B cell (primary cell): ENCODE measurements at regions not wholly inside any gene's neighbourhood (a gene's known extent, or its start where the extent isn't known, plus 50 kb on each side); places are given as distances from the start of the nearest gene placed in this dataset.
"Not testable (repeated sequence)": the region's sequence is repeated elsewhere in the genome, so short reads cannot be mapped to it uniquely, and the experiment has no call there.

Source experiments
- ATAC-seq: fragments of 200-7000 bp; cut with Tn5 transposase; one replicate; pipeline ENCODE4 v1.10.0; 2021; ENCODE audit warnings: low read depth, mild to moderate bottlenecking, moderate number of reproducible peaks, moderate library complexity
- CTCF ChIA-PET: fragments of 350-600 bp; sonication (Branson Sonifier 250); formaldehyde crosslinking; loops from one replicate; lab custom pipeline; 2021; ENCODE audit warnings: antibody characterized with exemption, inconsistent platforms; lab: Charles Lee
- POLR2A ChIA-PET: fragments of 350-600 bp; sonication (Branson Sonifier 250); formaldehyde crosslinking; loops from one replicate; lab custom pipeline; 2021; ENCODE audit warnings: antibody characterized with exemption; lab: Charles Lee
- DNase-seq: peaks from one replicate; pipeline ENCODE4 v3.0.0; 2013
- H2AFZ ChIP-seq: 2 replicates; pipeline ENCODE4 v1.6.1; 2012; ENCODE audit warnings: mild to moderate bottlenecking, low read depth, low read length; ENCODE audit not compliant: insufficient read depth, poor library complexity, severe bottlenecking
- H3K27ac ChIP-seq, 2 donors: 1 replicate in 1 of 2; 2 replicates in 1 of 2; pipeline ENCODE4 v1.5.1; 2012 to 2013; ENCODE audit warnings: low read length in 2 of 2, mild to moderate bottlenecking in 2 of 2, moderate library complexity in 1 of 2
- H3K27me3 ChIP-seq, 4 experiments: fragments of 200-600 bp in 1 of 4; sonication (generic) in 1 of 4; replicated peaks in 1 of 4; 1 replicate in 2 of 4; 2 replicates in 2 of 4; pipeline versions ENCODE4 v1.6.1 to v1.7.0; 2013 to 2016; ENCODE audit warnings: low read length in 3 of 4, mild to moderate bottlenecking in 2 of 4, mixed read lengths in 1 of 4, moderate library complexity in 1 of 4; ENCODE audit not compliant: insufficient read depth in 4 of 4, control insufficient read depth in 3 of 4; ENCODE audit errors: control extremely low read depth in 1 of 4
- H3K36me3 ChIP-seq, 2 experiments: replicated peaks in 1 of 2; 1 replicate in 1 of 2; 2 replicates in 1 of 2; pipeline versions ENCODE4 v1.6.1 to v1.7.1; 2013; ENCODE audit warnings: low read length in 1 of 2; ENCODE audit not compliant: insufficient read depth in 2 of 2, control insufficient read depth in 1 of 2; ENCODE audit errors: control extremely low read depth in 1 of 2, extremely low read depth in 1 of 2
- H3K4me1 ChIP-seq, 2 donors: fragments of 200-600 bp in 1 of 2; sonication (generic) in 1 of 2; 1 replicate in 1 of 2; 2 replicates in 1 of 2; pipeline versions ENCODE4 v1.5.1 to v1.6.1; 2013 to 2017; ENCODE audit warnings: low read length in 2 of 2; ENCODE audit not compliant: control insufficient read depth in 2 of 2, insufficient read depth in 2 of 2
- H3K4me2 ChIP-seq: replicated peaks from 2 replicates; pipeline ENCODE3; 2012; ENCODE audit warnings: mild to moderate bottlenecking, low read depth, low read length; ENCODE audit not compliant: poor library complexity, severe bottlenecking
- H3K4me3 ChIP-seq, 5 experiments: fragments of 200-600 bp in 1 of 5; sonication (generic) in 1 of 5; 1 replicate in 3 of 5; 2 replicates in 2 of 5; pipeline versions ENCODE4 v1.5.1 to v1.7.0; 2011 to 2016; ENCODE audit warnings: low read length in 4 of 5, mild to moderate bottlenecking in 4 of 5, low read depth in 2 of 5, control low read depth in 1 of 5, moderate library complexity in 1 of 5; ENCODE audit not compliant: insufficient read depth in 1 of 5; ENCODE audit errors: control extremely low read depth in 1 of 5, extremely low read depth in 1 of 5
- H3K79me2 ChIP-seq: fragments of 200-600 bp; sonication (generic); one replicate; pipeline ENCODE4 v1.6.0; 2016; ENCODE audit warnings: low read length; ENCODE audit not compliant: control insufficient read depth, insufficient read depth
- H3K9ac ChIP-seq: fragments of 200-600 bp; sonication (generic); 2 replicates; pipeline ENCODE4 v1.6.1; 2017; ENCODE audit warnings: mild to moderate bottlenecking, low read length, moderate library complexity
- H3K9me3 ChIP-seq, 3 donors: one replicate each; pipeline versions ENCODE4 v1.6.1 to v1.7.1; 2013; ENCODE audit warnings: low read length in 2 of 3; ENCODE audit not compliant: control insufficient read depth in 2 of 3, insufficient read depth in 1 of 3; ENCODE audit errors: control extremely low read depth in 1 of 3
- H4K20me1 ChIP-seq: 2 replicates; pipeline ENCODE4 v1.6.0; 2012; ENCODE audit warnings: mild to moderate bottlenecking, low read length; ENCODE audit not compliant: insufficient read depth, control insufficient read depth, poor library complexity, severe bottlenecking
- H3K27ac Mint-ChIP-seq: one replicate; pipeline ENCODE4 v1.8.0; 2021; ENCODE audit warnings: mixed read lengths
- H3K27me3 Mint-ChIP-seq: one replicate; pipeline ENCODE4 v1.8.0; 2021; ENCODE audit warnings: mixed read lengths
- H3K4me1 Mint-ChIP-seq: one replicate; pipeline ENCODE4 v1.8.0; 2021; ENCODE audit warnings: mixed read lengths
- H3K4me3 Mint-ChIP-seq: one replicate; pipeline ENCODE4 v1.8.0; 2021; ENCODE audit warnings: mixed read lengths
- H3K9me3 Mint-ChIP-seq: one replicate; pipeline ENCODE4 v1.8.0; 2022; ENCODE audit warnings: mixed read lengths; ENCODE audit not compliant: insufficient read depth
- WGBS: methylation state at CpG from one replicate; pipeline ENCODE4 v1.1.5; 2013; ENCODE audit warnings: missing lambda C conversion rate; ENCODE audit not compliant: insufficient coverage; 5-methylcytosine and 5-hydroxymethylcytosine counted together
- intact Hi-C: fragments of 100-400 bp; cut with micrococcal nuclease; formaldehyde crosslinking; loops from one replicate; pipeline ENCODE4 v1.10.0; 2022

DNA sequence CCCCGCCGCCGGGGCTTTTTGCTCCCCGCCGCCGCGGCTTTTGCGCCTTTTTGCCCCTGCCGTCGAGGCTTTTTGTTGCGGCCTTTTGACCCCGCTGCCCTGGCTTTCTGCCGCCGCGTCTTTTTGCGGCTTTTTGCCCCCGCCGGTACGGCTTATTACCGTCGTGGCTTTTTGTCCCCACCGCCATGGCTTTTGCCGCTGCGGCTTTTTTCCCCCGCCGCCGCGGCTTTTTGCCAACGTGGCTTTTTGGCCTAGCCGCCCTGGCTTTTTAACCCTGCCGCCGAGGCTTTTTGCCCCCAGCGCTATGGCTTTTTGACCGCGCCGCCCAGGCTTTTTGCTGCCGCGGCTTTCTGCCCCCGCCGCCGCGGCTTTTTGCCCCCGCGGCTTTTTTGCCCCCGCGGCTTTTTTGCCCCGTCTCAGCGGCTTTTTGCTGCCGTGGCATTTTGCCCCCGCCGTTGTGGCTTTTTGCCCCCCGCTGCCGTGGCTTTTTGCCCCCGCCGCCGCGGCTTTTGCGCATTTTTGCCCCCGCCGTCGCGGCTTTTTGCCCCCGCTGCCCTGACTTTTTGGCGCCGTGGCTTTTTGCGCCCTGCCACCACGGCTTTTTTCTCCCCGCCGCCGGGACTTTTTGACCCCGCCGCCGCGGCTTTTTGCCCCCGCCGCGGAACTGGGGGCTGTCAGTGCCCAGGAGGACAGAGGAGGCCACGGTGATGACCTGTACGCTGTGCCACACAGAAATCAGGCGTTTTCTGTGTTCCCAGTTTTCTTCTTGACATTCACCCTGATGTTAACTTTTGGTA lies 4828.5 kb upstream of the OR11H1 start:
- H3K27ac Mint-ChIP-seq, H3K27ac ChIP-seq, intact Hi-C loops, ATAC-seq, POLR2A ChIA-PET, H3K9me3 Mint-ChIP-seq, H3K4me1 ChIP-seq, H3K4me1 Mint-ChIP-seq, H3K4me3 Mint-ChIP-seq, CTCF ChIA-PET, H3K27me3 Mint-ChIP-seq, H3K4me2 ChIP-seq, H3K79me2 ChIP-seq, H3K36me3 ChIP-seq, DNase-seq, H3K27me3 ChIP-seq, H4K20me1 ChIP-seq, H3K9ac ChIP-seq, H3K4me3 ChIP-seq, H2AFZ ChIP-seq: not testable (repeated sequence)
- H3K9me3 ChIP-seq: peaks cover 0 to 15% (median 0%) of the 10 kb centered on the region in 3 donors
- WGBS: 78% methylated on average over 55 of the region's 80 CpGs

DNA sequence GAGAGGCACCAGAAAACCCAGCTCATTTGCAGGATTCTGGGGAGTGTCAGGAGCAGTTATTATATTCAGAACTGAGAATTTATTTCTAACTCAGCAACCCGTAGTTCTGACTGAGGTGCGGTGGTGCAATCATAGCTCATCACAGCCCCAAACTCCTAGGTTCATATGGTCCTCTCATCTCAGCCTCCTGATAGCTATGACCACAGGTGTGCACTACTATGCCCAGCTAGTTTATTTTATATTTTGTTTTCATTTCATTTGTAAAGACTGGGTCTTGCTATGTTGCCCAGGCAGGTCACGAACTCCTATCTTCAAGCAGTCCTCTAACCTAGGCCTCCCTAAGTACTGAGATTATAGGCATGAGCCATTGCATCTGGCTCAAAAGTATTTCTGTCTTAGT lies 4819.8 kb upstream of the OR11H1 start:
- POLR2A ChIA-PET, H3K4me3 Mint-ChIP-seq, H3K4me3 ChIP-seq, H3K27me3 Mint-ChIP-seq, CTCF ChIA-PET, H3K4me1 ChIP-seq, H3K9ac ChIP-seq, intact Hi-C loops, ATAC-seq, H3K4me1 Mint-ChIP-seq, H4K20me1 ChIP-seq, H3K36me3 ChIP-seq, H3K27ac ChIP-seq, H3K9me3 Mint-ChIP-seq, H3K27ac Mint-ChIP-seq, H2AFZ ChIP-seq, H3K4me2 ChIP-seq, DNase-seq, H3K9me3 ChIP-seq, H3K27me3 ChIP-seq, H3K79me2 ChIP-seq: not testable (repeated sequence)
- WGBS: no CpG with 5 or more reads among the region's 3 CpGs

DNA sequence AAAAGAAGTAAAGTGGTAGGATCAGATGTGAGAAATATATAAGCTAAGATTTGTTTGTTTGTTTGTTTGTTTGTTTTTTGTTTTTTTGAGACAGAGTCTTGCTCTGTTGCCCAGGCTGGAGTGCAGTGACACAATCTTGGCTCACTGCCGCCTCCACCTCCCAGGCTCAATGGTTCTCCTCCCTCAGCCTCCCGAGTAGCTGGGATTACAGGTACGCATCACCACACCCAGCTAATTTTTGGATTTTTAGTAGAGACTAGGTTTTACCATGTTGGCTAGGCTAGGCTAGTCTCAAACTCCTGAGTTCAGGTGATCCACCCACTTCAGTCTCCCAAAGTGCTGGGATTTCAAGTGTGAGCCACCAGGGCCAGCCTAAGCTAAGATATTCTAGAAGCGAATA lies 4817.1 kb upstream of the OR11H1 start:
- H3K4me2 ChIP-seq, H3K4me3 Mint-ChIP-seq, intact Hi-C loops, H3K27ac Mint-ChIP-seq, H3K27me3 ChIP-seq, POLR2A ChIA-PET, H3K9me3 ChIP-seq, H3K36me3 ChIP-seq, H3K27ac ChIP-seq, CTCF ChIA-PET, H3K9ac ChIP-seq, H3K27me3 Mint-ChIP-seq, H3K4me1 ChIP-seq, H3K79me2 ChIP-seq, H3K4me1 Mint-ChIP-seq, H3K4me3 ChIP-seq, ATAC-seq, DNase-seq, H2AFZ ChIP-seq, H4K20me1 ChIP-seq: not testable (repeated sequence)
- peaks cover 17% of the 10 kb centered on the region for H3K9me3 Mint-ChIP-seq
- WGBS: 73% methylated on average over 3 of the region's 4 CpGs

DNA sequence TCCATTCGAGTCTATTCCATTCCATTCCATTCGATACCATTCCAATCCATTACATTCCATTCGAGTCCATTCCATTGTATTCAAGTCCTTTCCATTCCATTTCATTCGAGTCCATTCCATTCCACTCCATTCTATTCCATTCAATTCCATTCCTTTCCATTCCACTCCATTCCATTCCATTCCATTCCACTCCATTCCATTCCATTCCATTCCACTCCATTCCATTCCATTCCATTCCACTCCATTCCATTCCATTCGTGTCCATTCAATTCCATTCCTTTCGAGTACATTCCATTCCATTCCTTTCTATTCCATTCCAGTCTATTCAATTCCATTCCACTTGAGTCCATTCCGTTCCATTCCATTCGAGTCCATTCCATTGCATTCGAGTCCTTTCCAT lies 4805.2 kb upstream of the OR11H1 start:
- H3K36me3 ChIP-seq, H3K4me1 Mint-ChIP-seq, H3K27ac Mint-ChIP-seq, H3K27me3 ChIP-seq, CTCF ChIA-PET, H3K4me2 ChIP-seq, H3K79me2 ChIP-seq, H3K27me3 Mint-ChIP-seq, H4K20me1 ChIP-seq, DNase-seq, H3K4me3 Mint-ChIP-seq, H3K27ac ChIP-seq, H3K4me1 ChIP-seq, ATAC-seq, H3K4me3 ChIP-seq, intact Hi-C loops, H2AFZ ChIP-seq, H3K9ac ChIP-seq, POLR2A ChIA-PET: not testable (repeated sequence)
- 66% methylated on average over 9 of the region's 9 CpGs for WGBS
- peaks cover 4 to 84% (median 33%) of the 10 kb centered on the region in 3 donors for H3K9me3 ChIP-seq
- peaks cover 58% of the 10 kb centered on the region for H3K9me3 Mint-ChIP-seq
